ENCODE measurements at regions not wholly inside any gene's neighbourhood (a gene's known extent, or its start where the extent isn't known, plus 50 kb on each side); places are given as distances from the start of the nearest gene placed in this dataset.

DNA sequence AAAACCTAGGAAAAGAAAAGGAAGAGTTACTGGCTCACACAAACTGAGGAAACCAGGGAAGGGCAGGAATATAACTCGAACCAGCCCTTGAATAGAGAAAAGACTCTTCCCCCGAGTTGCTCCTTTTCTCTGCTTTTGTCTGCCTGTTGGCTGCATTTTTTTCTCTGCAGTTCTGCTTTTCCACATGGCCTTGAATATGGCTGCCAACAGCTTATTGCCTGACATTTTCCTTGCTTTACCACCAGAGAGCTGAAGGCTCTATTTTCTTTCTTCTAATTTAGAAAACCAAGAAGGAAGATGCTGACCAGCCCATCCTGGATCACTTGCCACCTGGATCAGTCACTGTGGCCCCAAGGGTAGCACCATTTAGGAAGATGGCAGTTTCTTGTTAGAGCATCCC is 164.8 kb upstream of the MAN1A1 start:
- TF ChIP-seq, protein P1, sequence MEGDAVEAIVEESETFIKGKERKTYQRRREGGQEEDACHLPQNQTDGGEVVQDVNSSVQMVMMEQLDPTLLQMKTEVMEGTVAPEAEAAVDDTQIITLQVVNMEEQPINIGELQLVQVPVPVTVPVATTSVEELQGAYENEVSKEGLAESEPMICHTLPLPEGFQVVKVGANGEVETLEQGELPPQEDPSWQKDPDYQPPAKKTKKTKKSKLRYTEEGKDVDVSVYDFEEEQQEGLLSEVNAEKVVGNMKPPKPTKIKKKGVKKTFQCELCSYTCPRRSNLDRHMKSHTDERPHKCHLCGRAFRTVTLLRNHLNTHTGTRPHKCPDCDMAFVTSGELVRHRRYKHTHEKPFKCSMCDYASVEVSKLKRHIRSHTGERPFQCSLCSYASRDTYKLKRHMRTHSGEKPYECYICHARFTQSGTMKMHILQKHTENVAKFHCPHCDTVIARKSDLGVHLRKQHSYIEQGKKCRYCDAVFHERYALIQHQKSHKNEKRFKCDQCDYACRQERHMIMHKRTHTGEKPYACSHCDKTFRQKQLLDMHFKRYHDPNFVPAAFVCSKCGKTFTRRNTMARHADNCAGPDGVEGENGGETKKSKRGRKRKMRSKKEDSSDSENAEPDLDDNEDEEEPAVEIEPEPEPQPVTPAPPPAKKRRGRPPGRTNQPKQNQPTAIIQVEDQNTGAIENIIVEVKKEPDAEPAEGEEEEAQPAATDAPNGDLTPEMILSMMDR (IDR thresholded peaks at IDR 0.05): no peak
- TF ChIP-seq POLR2A (IDR thresholded peaks at IDR 0.05): no peak
